H1 (cell line): ENCODE measurements at regions not wholly inside any gene's neighbourhood (a gene's known extent, or its start where the extent isn't known, plus 50 kb on each side); places are given as distances from the start of the nearest gene placed in this dataset.
"Not testable (repeated sequence)": the region's sequence is repeated elsewhere in the genome, so short reads cannot be mapped to it uniquely, and the experiment has no call there.

Source experiments
- CTCF ChIA-PET: fragments of 300-600 bp; sonication (Branson Sonifier 250); formaldehyde crosslinking; loops from one replicate; lab custom pipeline; 2021; ENCODE audit not compliant: partially characterized antibody; lab: Charles Lee
- POLR2A ChIA-PET: fragments of 300-600 bp; sonication (Branson Sonifier 250); formaldehyde crosslinking; loops from one replicate; lab custom pipeline; 2021; ENCODE audit warnings: inconsistent platforms; ENCODE audit not compliant: partially characterized antibody; lab: Charles Lee
- DNase-seq, 2 experiments: peaks; one replicate each; pipeline versions ENCODE4 v3.0.0 to v3.0.0-alpha.2; 2010 to 2022; ENCODE audit warnings: low spot score in 2 of 2, low read depth in 1 of 2, mixed read lengths in 1 of 2
- FAIRE-seq: peaks from 2 replicates; lab custom pipeline; 2011; peaks lifted over from hg19 to GRCh38; lab: Jason Lieb, UNC
- H2AFZ ChIP-seq: 2 replicates; pipeline ENCODE4 v1.8.1; 2012; ENCODE audit warnings: low read length, inconsistent platforms
- H2AK5ac ChIP-seq: 2 replicates; pipeline ENCODE4 v1.6.1; 2013; ENCODE audit warnings: low read depth, low read length
- H2BK120ac ChIP-seq: replicated peaks from 2 replicates; pipeline ENCODE3; 2013; ENCODE audit warnings: low read depth, low read length, inconsistent platforms
- H2BK12ac ChIP-seq: 2 replicates; pipeline ENCODE4 v1.6.1; 2013; ENCODE audit warnings: low read depth, low read length
- H2BK15ac ChIP-seq: 2 replicates; pipeline ENCODE4 v1.6.1; 2013; ENCODE audit warnings: low read length
- H2BK20ac ChIP-seq: 2 replicates; pipeline ENCODE4 v1.6.1; 2013; ENCODE audit warnings: low read length
- H2BK5ac ChIP-seq: 2 replicates; pipeline ENCODE4 v1.6.1; 2013; ENCODE audit warnings: low read depth, low read length
- H3K14ac ChIP-seq: 2 replicates; pipeline ENCODE4 v1.6.1; 2013; ENCODE audit warnings: inconsistent platforms; ENCODE audit not compliant: insufficient read length
- H3K18ac ChIP-seq: 2 replicates; pipeline ENCODE4 v1.6.1; 2013; ENCODE audit warnings: low read length; ENCODE audit errors: extremely low read depth
- H3K23ac ChIP-seq: 2 replicates; pipeline ENCODE4 v1.6.1; 2013; ENCODE audit warnings: inconsistent platforms; ENCODE audit not compliant: insufficient read length
- H3K23me2 ChIP-seq: 2 replicates; pipeline ENCODE4 v1.6.1; 2013; ENCODE audit warnings: low read depth, low read length
- H3K27ac ChIP-seq: 2 replicates; pipeline ENCODE4 v1.6.1; 2011; ENCODE audit warnings: low read depth, low read length, inconsistent platforms
- H3K27me3 ChIP-seq, 4 experiments: replicated peaks in 1 of 4; 1 replicate in 1 of 4; 2 replicates in 3 of 4; pipeline versions ENCODE4 v1.6.1 to v1.8.1; 2011 to 2013; ENCODE audit warnings: low read length in 3 of 4, mild to moderate bottlenecking in 3 of 4, inconsistent platforms in 2 of 4, mixed read lengths in 2 of 4, moderate library complexity in 1 of 4; ENCODE audit not compliant: control insufficient read depth in 3 of 4, insufficient read depth in 3 of 4; ENCODE audit errors: extremely low read depth in 1 of 4
- H3K36me3 ChIP-seq, 4 experiments: 2 replicates each; pipeline versions ENCODE4 v1.6.1 to v1.8.1; 2011 to 2013; ENCODE audit warnings: mild to moderate bottlenecking in 4 of 4, low read length in 3 of 4, moderate library complexity in 2 of 4, control low read depth in 1 of 4, inconsistent platforms in 1 of 4; ENCODE audit not compliant: insufficient read depth in 4 of 4, control insufficient read depth in 2 of 4
- H3K4ac ChIP-seq: replicated peaks from 2 replicates; pipeline ENCODE3; 2013; ENCODE audit warnings: low read length, low read depth, mixed read lengths, inconsistent platforms; ENCODE audit not compliant: insufficient read length
- H3K4me1 ChIP-seq, 4 experiments: replicated peaks in 1 of 4; 1 replicate in 1 of 4; 2 replicates in 3 of 4; pipeline versions ENCODE4 v1.6.1 to v1.8.1; 2011 to 2013; ENCODE audit warnings: low read length in 3 of 4, inconsistent platforms in 2 of 4, mixed read lengths in 1 of 4; ENCODE audit not compliant: insufficient read depth in 4 of 4, control insufficient read depth in 3 of 4
- H3K4me2 ChIP-seq, 2 experiments: 2 replicates each; pipeline versions ENCODE4 v1.6.1 to v1.8.1; 2011 to 2013; ENCODE audit warnings: low read depth in 2 of 2, low read length in 2 of 2, control low read depth in 1 of 2, inconsistent platforms in 1 of 2, mild to moderate bottlenecking in 1 of 2; ENCODE audit not compliant: insufficient read depth in 1 of 2
- H3K4me3 ChIP-seq, 4 experiments: fragments of 200-600, 300-600 bp in 1 of 4; sonication (generic), shearing (Covaris generic), sonication (Bioruptor Twin) in 1 of 4; 2 replicates each; pipeline versions ENCODE4 v1.5.1 to v1.8.1; 2011 to 2016; ENCODE audit warnings: low read length in 4 of 4, low read depth in 3 of 4, control low read depth in 2 of 4, inconsistent platforms in 2 of 4, mild to moderate bottlenecking in 2 of 4, mixed read lengths in 1 of 4, moderate library complexity in 1 of 4; ENCODE audit not compliant: insufficient read depth in 2 of 4; ENCODE audit errors: extremely low read depth in 1 of 4
- H3K56ac ChIP-seq: replicated peaks from 2 replicates; pipeline ENCODE3; 2013; ENCODE audit warnings: low read depth, mild to moderate bottlenecking, mixed read lengths, low read length, inconsistent platforms; ENCODE audit not compliant: insufficient read length
- H3K79me1 ChIP-seq: 2 replicates; pipeline ENCODE4 v1.6.1; 2013; ENCODE audit warnings: low read depth, low read length, control low read depth
- H3K79me2 ChIP-seq, 2 experiments: 2 replicates each; pipeline versions ENCODE4 v1.6.1 to v1.8.1; 2012 to 2013; ENCODE audit warnings: low read length in 2 of 2, mild to moderate bottlenecking in 2 of 2, inconsistent platforms in 1 of 2; ENCODE audit not compliant: insufficient read depth in 2 of 2, control insufficient read depth in 1 of 2
- H3K9ac ChIP-seq, 4 experiments: replicated peaks in 1 of 4; 1 replicate in 1 of 4; 2 replicates in 3 of 4; pipeline versions ENCODE4 v1.6.1 to v1.8.1; 2011 to 2013; ENCODE audit warnings: low read depth in 3 of 4, low read length in 3 of 4, control low read depth in 2 of 4, mild to moderate bottlenecking in 2 of 4, moderate library complexity in 2 of 4, inconsistent platforms in 1 of 4; ENCODE audit errors: extremely low read depth in 1 of 4
- H3K9me3 ChIP-seq, 2 experiments: 2 replicates each; pipeline versions ENCODE4 v1.6.1 to v1.8.1; 2012 to 2013; ENCODE audit warnings: mild to moderate bottlenecking in 2 of 2, moderate library complexity in 2 of 2, control low read depth in 1 of 2, inconsistent platforms in 1 of 2, low read depth in 1 of 2, low read length in 1 of 2, mixed read lengths in 1 of 2; ENCODE audit not compliant: insufficient read depth in 2 of 2
- H4K20me1 ChIP-seq, 2 experiments: replicated peaks in 1 of 2; 2 replicates each; pipeline versions ENCODE3 to v1.8.1; 2011 to 2013; ENCODE audit warnings: inconsistent platforms in 2 of 2, low read length in 2 of 2, mild to moderate bottlenecking in 1 of 2; ENCODE audit not compliant: insufficient read depth in 2 of 2, control insufficient read depth in 1 of 2
- H4K5ac ChIP-seq: 2 replicates; pipeline ENCODE4 v1.6.1; 2013; ENCODE audit warnings: low read length, low read depth, mixed read lengths, inconsistent platforms; ENCODE audit not compliant: insufficient read length
- H4K8ac ChIP-seq: 2 replicates; pipeline ENCODE4 v1.8.0; 2013; ENCODE audit warnings: mild to moderate bottlenecking, moderate library complexity, low read length, inconsistent platforms; ENCODE audit not compliant: insufficient read depth; ENCODE audit errors: extremely low read depth
- H4K91ac ChIP-seq: replicated peaks from 2 replicates; pipeline ENCODE3; 2013; ENCODE audit warnings: low read length, mixed read lengths, inconsistent platforms; ENCODE audit not compliant: insufficient read length
- WGBS, 2 experiments: shearing (Covaris generic) in 1 of 2; methylation state at CpG; one replicate each; pipeline versions ENCODE4 v1.1.6 to v1.1.7; 2013 to 2015; ENCODE audit warnings: low lambda C conversion rate in 2 of 2, mixed read lengths in 2 of 2, inconsistent platforms in 1 of 2, low coverage in 1 of 2, missing lambda C conversion rate in 1 of 2; ENCODE audit not compliant: insufficient replicate concordance in 2 of 2, insufficient coverage in 1 of 2, insufficient read length in 1 of 2; ENCODE audit errors: extremely low coverage in 1 of 2, missing lambda C conversion rate in 1 of 2; 5-methylcytosine and 5-hydroxymethylcytosine counted together

DNA sequence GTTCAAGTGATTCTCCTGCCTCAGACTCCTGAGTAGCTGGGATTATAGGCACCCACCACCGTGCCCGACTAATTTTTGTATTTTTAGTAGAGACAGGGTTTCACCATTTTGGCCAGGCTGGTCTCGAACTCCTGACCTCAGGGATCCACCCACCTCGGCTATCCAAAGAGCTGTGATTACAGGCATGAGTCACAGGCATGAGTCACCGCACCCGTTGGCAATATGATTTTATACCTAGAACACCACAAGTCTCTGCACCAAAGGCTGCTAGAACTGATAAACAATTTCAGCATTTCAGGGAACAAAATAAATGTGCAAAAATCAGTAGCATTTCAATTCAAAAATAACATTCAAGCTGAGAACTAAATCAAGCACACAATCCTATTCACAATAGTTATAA, 1177.6 kb downstream of the STIM2 start:
- CTCF ChIA-PET, result interaction anchor here (1.0 kb wide), 1 partner anchor 177 kb away, joined by 3 read pairs; no protein-coding TSS in a partner anchor
- H2BK5ac ChIP-seq, FAIRE-seq, H2BK12ac ChIP-seq, H4K5ac ChIP-seq, H2AK5ac ChIP-seq, H3K36me3 ChIP-seq, H2BK120ac ChIP-seq, H3K23me2 ChIP-seq, H3K4me2 ChIP-seq, H3K9ac ChIP-seq, H3K4ac ChIP-seq, H3K56ac ChIP-seq, H3K4me3 ChIP-seq, H3K9me3 ChIP-seq, H3K4me1 ChIP-seq, H2AFZ ChIP-seq, H3K27me3 ChIP-seq, H3K23ac ChIP-seq, H4K91ac ChIP-seq, H4K20me1 ChIP-seq, DNase-seq, H4K8ac ChIP-seq, H3K79me2 ChIP-seq, H2BK15ac ChIP-seq, H3K14ac ChIP-seq, POLR2A ChIA-PET, H3K79me1 ChIP-seq, H2BK20ac ChIP-seq, H3K18ac ChIP-seq, H3K27ac ChIP-seq: not testable (repeated sequence)
- WGBS, 2 experiments, result 66% methylated on average over 6 of the region's 6 CpGs; no CpG with 5 or more reads in 1 of the 2 experiments
